ENCODE measurements at regions not wholly inside any gene's neighbourhood (a gene's known extent, or its start where the extent isn't known, plus 50 kb on each side); places are given as distances from the start of the nearest gene placed in this dataset.

DNA sequence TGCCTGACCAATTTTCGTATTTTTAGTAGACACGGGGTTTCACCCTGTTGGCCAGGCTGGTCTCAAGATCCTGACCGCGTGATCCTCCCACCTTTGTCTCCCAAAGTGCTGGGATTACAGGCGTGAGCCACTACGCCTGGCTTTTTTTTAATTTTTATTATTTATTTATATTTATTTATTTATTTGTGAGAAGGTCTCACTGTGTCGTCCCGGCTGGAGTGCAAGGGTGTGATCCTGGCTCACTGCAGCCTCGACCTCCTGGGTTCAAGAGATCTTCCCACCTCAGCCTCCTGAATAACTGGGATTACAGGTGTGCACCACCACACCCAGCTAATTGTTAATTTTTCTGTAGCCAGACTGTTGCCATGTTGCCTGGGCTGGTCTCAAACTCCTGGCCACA is 141.1 kb downstream of the CRLF2 start:
- TF ChIP-seq CTCF (IDR thresholded peaks at IDR 0.05 in 8 of 11, conservative IDR thresholded peaks at IDR 0.05 in 3 of 11): no peak
- no peak for TF ChIP-seq POLR2A (IDR thresholded peaks at IDR 0.05)
